ENCODE measurements at regions not wholly inside any gene's neighbourhood (a gene's known extent, or its start where the extent isn't known, plus 50 kb on each side); places are given as distances from the start of the nearest gene placed in this dataset.

- TF ChIP-seq EZH2 (IDR thresholded peaks at IDR 0.05; ENCODE audit: insufficient read depth, poor library complexity, severe bottlenecking) (no peak), EZH2phosphoT487 (IDR thresholded peaks at IDR 0.05; ENCODE audit: insufficient read depth, low read depth) (no peak)
These were observed 75.2 kb upstream of the PLAC8 start for GRCh38 chr4:83189631-83190136.
